ENCODE measurements at regions not wholly inside any gene's neighbourhood (a gene's known extent, or its start where the extent isn't known, plus 50 kb on each side); places are given as distances from the start of the nearest gene placed in this dataset.

DNA sequence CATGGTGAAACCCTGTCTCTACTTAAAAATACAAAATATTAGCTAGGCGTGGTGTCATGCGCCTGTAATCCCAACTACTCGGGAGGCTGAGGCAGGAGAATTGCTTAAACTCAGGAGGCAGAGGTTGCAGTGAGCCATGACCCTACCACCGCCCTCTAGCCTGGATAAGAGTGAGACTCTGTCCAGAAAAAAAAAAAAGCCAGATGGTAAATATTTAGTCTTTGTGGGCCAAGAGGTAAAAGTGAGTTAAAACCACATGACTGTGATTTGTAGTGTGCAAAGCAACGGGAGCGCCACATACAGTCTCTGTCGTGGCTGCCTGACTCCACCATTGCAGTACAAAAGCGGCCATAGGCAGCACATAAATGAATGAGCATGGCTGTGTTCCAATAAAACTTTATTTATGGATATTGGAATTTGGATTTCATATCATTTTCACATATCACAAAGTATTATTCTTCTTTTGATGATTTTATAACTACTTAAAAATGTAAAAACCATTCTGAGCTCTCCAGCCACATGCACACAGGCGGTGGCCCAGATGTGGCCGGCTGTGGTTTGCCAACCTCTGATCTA, 51.8 kb upstream of the CASZ1 start:
- no peak for TF ChIP-seq POLR2A (IDR thresholded peaks at IDR 0.05)
- TF ChIP-seq POLR2AphosphoS5 (IDR thresholded peaks at IDR 0.05; ENCODE audit: insufficient read depth in 1 of 2, low read depth in 1 of 2) = no peak
- TF ChIP-seq CTCF (IDR thresholded peaks at IDR 0.05) = no peak

All from vagina (tissue), 2 donors.